GM19035 (cell line): ENCODE measurements at regions not wholly inside any gene's neighbourhood (a gene's known extent, or its start where the extent isn't known, plus 50 kb on each side); places are given as distances from the start of the nearest gene placed in this dataset.

Experiments used
- ATAC-seq: cut with Tn5 transposase; IDR thresholded peaks from one replicate; pipeline ENCODE4 v1.9.1; 2021; ENCODE audit not compliant: unreplicated experiment

DNA sequence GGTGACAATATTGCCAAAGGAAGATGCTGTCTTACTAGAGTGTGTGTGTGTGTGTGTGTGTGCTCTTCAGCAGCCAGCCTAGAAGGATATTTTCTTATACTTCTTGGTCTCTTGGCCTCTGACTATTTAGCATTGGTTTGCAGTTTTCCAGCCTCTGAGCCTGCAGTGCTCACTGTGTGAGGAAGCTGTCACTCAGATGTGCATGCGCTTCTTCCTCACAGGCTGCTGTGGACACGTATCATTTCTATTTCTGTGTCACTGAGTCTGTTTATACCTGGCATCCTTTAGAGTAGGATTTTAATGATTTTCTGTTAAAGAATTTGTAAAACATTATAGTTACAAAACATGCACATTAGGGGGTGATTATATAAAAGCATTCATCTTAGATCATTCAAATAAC, 83.3 kb downstream of the ALDH8A1 start:
- no peak for ATAC-seq

- ATAC-seq: no peak
These were observed 85.3 kb downstream of the ALDH8A1 start for GRCh38 chr6:134864558-134864957.

DNA sequence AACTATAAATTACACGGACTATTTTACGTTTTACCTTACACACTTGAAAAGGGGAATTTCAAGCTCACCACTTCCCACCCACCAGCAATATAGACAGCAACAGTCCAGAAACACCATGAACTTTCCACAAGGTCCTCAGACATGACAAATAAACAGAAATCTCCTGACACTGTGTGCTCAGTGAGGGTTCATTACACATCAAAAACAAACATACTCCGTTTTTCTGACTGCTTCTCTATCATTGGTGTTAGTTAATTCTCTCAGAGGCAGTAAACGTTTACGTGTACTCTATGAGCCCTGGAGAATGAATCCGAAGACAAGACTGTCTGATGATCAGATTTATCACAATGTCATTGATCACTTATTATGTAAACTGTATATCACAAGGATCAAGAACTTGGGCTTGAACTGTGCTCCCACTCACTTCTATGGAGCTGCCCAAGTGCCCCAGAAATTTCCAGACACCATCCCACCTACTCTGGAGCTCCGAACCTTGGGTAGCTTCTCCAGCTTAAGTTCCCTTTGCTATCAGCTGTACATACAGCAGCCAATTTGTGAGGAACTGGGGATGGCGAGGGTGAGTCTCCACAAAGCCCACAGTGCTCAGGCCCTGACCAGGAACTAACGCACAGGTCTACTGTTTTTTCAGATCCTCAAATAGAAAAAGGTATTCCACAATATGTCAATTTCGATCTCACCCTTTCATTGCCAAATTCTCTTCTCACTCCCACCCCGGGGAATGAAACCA, 86.0 kb downstream of the ALDH8A1 start:
- no peak for ATAC-seq

GRCh38 chr6:134854366-134854765, 95.5 kb downstream of the ALDH8A1 start:
- ATAC-seq: no peak

DNA sequence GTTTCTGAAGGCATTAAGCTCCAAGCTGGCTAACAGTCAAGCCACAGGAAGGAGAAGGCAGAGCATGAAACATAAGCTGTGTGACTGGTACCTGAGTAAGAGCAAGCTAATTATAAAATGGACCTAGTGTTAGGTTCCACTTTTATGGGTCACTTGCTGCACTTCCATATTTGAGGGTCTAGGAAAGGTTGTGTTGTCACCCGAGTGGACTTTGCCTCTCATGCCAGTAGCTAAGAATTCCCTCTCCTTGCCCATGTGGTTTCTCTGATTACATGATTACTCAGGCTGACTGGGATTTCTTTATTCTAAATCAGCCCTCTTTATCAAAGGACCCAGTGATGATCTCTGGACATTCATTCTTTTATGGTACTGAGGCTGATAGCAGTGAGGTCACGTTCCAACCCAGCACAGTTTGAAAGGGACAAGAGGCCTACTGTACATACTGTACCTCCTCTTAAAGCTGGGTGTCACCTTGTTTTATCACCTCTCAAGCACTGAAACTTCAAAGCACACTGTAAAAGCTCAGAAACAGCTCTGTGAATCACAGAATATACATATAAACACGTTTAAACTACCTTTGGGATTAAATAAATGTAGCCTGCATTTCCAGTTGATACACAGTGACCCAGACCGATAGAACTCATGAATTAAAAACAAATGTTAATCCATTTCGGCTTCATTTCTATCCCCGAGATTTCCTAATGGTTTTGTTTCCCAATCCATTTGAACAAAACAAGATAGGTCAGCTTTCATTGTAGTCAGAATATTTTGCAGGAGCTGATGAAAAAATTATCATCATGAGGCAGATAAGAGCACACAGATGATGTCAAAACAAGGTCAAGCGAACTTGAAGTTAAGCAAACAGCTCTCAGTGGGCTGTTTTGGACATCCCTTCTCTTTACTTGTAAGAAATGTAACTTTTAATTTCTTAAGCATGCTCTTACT, 96.5 kb downstream of the ALDH8A1 start:
- no peak for ATAC-seq

- no peak for ATAC-seq
These were observed 98.4 kb downstream of the ALDH8A1 start for GRCh38 chr6:134851548-134851947.

GRCh38 chr6:134850721-134851305, 99.1 kb downstream of the ALDH8A1 start:
- ATAC-seq: no peak

- no peak for ATAC-seq
These were observed 99.9 kb downstream of the ALDH8A1 start for GRCh38 chr6:134849920-134850447.

DNA sequence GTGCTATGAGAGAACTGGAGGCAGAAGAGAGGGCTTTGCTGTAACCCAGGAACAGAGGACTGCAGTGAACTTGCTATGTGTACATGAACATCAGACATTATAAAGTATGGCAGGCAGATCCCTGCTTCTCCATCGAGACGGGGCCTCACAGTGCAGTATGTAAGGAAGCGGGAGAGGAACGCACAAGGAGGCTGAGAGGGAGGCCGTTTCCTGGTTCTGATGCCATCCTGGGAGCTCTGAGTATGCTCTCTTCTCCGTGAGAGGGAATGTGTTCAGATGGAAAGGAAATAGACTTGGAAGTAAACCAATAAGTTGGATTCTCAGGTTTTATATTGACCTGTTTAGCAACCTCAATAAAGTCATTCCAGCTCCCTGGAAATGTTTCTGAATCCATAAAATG, 101.8 kb downstream of the ALDH8A1 start:
- ATAC-seq: no peak

GRCh38 chr6:134846865-134847264, 103.0 kb downstream of the ALDH8A1 start:
- ATAC-seq: no peak

- no peak for ATAC-seq
These were observed 103.9 kb downstream of the ALDH8A1 start for GRCh38 chr6:134846031-134846430.

GRCh38 chr6:134844120-134844519, 105.8 kb downstream of the ALDH8A1 start:
- no peak for ATAC-seq

- no peak for ATAC-seq
These were observed 109.6 kb downstream of the ALDH8A1 start for GRCh38 chr6:134840086-134840867.

GRCh38 chr6:134835993-134836392, 113.9 kb downstream of the ALDH8A1 start:
- no peak for ATAC-seq

DNA sequence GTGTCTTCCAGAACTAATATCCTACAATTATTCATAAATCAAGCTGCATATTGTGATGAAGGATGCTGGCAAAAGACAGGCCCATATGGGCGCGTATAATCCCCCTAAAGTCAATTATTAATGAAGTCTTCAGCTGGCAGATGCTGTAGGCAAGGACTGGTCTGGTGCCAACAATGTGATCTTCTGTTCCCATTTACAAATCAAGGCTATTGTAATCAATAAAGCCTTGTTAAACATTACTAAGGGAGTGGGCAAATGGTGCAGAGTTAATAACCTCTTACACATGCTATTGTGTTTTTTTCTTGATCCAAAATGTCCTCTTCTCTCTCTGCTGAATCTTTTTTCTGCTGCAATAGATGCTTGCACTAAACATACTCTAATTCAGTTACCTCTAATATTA, 119.0 kb downstream of the ALDH8A1 start:
- no peak for ATAC-seq

DNA sequence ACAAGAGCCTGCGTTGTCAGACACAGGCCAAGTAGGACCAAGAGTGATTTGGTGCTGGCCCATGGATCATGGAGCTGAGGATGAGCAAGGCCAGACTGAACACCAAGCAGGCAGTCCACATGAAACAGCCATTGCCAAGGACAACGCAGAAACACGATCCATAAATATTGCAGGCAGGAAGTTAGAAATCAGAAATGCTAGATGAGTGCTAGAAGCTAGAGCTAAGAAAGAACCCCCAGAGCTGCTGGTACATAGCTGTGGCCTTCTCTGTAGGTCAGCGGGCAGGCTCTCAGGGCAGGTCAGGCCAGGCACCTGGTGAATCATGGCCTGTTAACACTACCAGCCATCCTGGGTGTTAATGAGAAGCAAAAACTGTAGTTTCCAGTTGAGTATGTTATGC, 119.7 kb downstream of the ALDH8A1 start:
- no peak for ATAC-seq

DNA sequence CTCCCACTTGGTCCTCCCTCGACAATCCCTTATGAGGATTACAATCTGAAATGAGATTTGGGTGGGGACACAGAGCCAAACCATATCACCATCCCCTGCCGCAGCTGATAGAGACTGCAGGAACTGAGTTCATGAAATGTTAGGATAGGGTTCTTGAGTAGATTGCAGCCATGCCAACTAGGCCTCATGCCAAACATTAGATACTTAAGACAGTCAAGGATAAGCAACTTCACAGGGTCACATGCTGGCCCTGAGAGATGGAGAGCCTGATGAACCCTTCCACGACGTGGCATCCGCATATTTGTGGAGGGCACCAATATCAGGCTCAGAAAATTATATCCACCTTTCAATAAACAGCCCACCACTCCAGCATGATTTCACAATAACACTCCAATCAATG, 121.3 kb downstream of the ALDH8A1 start:
- no peak for ATAC-seq

- ATAC-seq: no peak
These were observed 122.8 kb downstream of the ALDH8A1 start for GRCh38 chr6:134826889-134827737.

DNA sequence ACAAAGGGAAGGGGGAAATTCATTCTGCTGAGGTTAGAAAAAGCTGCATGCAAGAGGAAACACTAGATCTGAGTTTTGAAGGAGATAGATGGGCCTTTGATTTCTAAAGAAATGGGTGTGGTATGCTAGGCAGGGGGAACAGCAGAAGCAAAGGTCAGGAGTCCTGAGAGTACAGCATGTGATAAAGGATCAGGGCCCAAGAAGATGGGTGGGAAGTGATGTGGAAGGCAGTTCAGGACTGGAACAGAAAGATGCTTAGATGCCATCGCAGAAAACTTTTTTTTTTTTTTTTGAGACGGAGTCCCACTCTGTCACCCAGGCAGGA, 126.2 kb downstream of the ALDH8A1 start:
- no peak for ATAC-seq
